ENCODE measurements at regions not wholly inside any gene's neighbourhood (a gene's known extent, or its start where the extent isn't known, plus 50 kb on each side); places are given as distances from the start of the nearest gene placed in this dataset.

DNA sequence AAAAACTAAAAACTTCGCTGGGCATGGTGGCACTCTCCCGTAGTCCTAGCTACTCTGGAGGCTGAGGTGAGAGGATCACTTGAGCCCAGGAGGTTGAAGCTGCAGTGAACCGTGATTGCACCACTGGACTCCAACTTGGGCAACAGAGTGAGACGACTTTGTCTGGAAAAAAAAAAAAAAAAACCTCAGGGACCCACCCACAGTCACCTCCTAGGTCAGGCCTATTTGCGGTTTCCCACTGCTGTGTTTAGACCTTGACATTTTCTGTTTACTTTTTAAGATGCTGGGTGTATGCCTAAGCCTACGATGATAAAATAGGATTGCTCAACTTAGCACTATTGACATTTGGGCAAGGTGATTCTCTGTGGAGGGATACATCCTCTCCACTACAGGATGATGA is 197.4 kb upstream of the TBL1X start:
- H3K9me3 ChIP-seq, result no peaks in the 10 kb centered on the region
- TF ChIP-seq, protein P1, sequence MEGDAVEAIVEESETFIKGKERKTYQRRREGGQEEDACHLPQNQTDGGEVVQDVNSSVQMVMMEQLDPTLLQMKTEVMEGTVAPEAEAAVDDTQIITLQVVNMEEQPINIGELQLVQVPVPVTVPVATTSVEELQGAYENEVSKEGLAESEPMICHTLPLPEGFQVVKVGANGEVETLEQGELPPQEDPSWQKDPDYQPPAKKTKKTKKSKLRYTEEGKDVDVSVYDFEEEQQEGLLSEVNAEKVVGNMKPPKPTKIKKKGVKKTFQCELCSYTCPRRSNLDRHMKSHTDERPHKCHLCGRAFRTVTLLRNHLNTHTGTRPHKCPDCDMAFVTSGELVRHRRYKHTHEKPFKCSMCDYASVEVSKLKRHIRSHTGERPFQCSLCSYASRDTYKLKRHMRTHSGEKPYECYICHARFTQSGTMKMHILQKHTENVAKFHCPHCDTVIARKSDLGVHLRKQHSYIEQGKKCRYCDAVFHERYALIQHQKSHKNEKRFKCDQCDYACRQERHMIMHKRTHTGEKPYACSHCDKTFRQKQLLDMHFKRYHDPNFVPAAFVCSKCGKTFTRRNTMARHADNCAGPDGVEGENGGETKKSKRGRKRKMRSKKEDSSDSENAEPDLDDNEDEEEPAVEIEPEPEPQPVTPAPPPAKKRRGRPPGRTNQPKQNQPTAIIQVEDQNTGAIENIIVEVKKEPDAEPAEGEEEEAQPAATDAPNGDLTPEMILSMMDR (IDR thresholded peaks at IDR 0.05), result no peak
- no peaks in the 10 kb centered on the region for H3K27me3 ChIP-seq (ENCODE audit: insufficient read depth in 3 of 3, low read length in 2 of 3)
- no peak for ATAC-seq
- H3K4me1 ChIP-seq, result no peaks in the 10 kb centered on the region
- H3K4me3 ChIP-seq, result no peak overlapping the region
- DNase-seq, result no peak
- WGBS, 3 donors, result 66 to 89% (median 75%) methylated on average over 5 to 6 of the region's 6 CpGs
- H3K36me3 ChIP-seq (ENCODE audit: insufficient read depth in 1 of 2, low read depth in 1 of 2), result no peaks in the 10 kb centered on the region
- H3K27ac ChIP-seq, result no peak overlapping the region
- intact Hi-C loops (cut with DNase I), result no loop called here

DNA sequence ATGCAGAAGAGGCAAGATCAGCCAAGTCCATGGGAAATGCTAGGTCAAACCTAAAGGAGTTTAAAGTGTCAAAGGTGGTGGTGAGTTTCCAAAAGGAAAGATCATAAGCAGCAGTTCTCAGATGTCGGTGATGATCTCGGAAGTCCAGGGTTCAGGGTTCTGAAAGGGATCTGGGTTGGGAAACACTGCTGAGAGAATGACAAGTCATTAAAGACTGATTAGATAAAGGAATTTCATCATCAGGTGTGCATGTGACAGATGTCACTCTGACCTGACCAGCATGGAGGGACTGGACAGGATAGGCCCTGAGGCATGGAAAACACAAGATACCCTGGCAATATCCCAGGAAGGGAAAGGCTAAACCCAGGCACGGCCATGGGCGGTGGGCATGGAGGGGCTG is 195.7 kb upstream of the TBL1X start:
- intact Hi-C loops (cut with DNase I), result no loop called here
- Histone ChIP-seq H3K4me1 (no peaks in the 10 kb centered on the region), H3K27me3 (ENCODE audit: insufficient read depth in 3 of 3, low read length in 2 of 3) (no peaks in the 10 kb centered on the region), H3K27ac (no peak overlapping the region), H3K9me3 (no peaks in the 10 kb centered on the region), H3K36me3 (ENCODE audit: insufficient read depth in 1 of 2, low read depth in 1 of 2) (no peaks in the 10 kb centered on the region), H3K4me3 (no peak overlapping the region)
- WGBS, 3 donors, result 88 to 94% (median 89%) methylated on average over 4 of the region's 4 CpGs
- DNase-seq (no peak), ATAC-seq (no peak)
- TF ChIP-seq, protein P1 (IDR thresholded peaks at IDR 0.05), result no peak

DNA sequence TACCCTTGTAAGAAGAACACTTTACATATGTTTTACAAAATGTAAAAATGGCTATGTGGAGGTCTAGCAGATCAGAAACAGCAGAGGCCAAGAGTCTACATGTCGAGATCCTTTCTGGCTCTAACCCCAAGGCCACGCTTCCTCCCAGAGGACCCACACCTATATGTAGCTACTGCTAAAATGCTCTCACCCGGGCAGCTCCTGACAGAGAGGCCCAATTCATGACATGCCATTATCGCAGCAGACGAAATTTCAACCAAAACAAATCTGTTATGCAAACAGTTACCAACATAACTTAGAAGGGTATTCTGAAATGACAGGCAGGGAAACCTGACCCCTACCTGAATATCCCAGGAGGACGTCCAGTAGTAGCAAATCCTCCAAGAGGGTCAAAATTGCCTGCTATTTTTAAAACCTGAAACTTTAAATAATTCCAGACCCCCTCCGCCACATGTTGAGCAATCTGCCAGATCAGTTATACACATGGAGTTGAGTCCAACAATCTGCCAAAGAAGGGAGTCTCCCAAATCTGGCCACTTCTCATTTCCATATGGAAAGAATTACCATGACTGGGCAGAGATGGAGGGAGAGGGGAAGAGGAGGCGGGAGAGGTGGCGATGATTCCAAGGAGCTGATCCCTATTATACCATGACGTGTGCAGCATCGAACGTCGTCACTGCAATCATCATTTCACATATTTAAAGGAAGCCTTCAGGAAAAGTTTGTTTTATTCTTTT is 192.9 kb upstream of the TBL1X start:
- Histone ChIP-seq H3K36me3 (ENCODE audit: insufficient read depth in 1 of 2, low read depth in 1 of 2) (no peaks in the 10 kb centered on the region), H3K27me3 (ENCODE audit: insufficient read depth in 3 of 3, low read length in 2 of 3) (no peaks in the 10 kb centered on the region), H3K4me3 (no peak overlapping the region), H3K4me1 (no peaks in the 10 kb centered on the region), H3K9me3 (no peaks in the 10 kb centered on the region), H3K27ac (no peak overlapping the region)
- no peak for ATAC-seq
- DNase-seq, result no peak
- intact Hi-C loops (cut with DNase I), result no loop called here
- WGBS, 3 donors, result 50 to 62% (median 61%) methylated on average over 13 of the region's 13 CpGs
- TF ChIP-seq, protein P1 (IDR thresholded peaks at IDR 0.05), result no peak

DNA sequence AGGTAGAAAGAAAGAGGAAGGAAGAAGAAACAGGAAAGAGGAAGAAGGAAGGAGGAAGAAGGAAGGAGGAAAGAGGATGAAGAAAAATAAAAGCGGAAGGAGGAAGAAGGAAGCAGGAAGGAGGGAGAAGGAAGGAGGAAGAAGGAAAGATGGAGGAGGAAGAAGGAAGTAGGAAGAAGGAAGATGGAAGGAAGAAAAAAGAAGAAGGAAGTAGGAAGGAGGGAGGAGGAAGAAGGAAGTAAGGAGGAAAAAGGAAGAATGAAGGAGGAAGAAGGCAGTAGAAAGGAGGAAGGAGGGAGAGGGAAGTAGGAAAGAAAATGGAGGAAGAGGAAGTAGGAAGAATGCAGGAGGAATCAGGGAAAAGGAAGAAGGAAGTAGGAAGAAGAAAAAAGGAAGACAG is 191.1 kb upstream of the TBL1X start:
- no peaks in the 10 kb centered on the region for H3K9me3 ChIP-seq
- intact Hi-C loops (cut with DNase I), result no loop called here
- H3K27me3 ChIP-seq (ENCODE audit: insufficient read depth in 3 of 3, low read length in 2 of 3), result peaks cover 0 to 3% (median 0%) of the 10 kb centered on the region in 3 donors
- no peak overlapping the region for H3K4me3 ChIP-seq
- no peak for DNase-seq
- no peaks in the 10 kb centered on the region for H3K36me3 ChIP-seq (ENCODE audit: insufficient read depth in 1 of 2, low read depth in 1 of 2)
- no peak for ATAC-seq
- 88 to 100% (median 97%) methylated on average over 1 of the region's 1 CpG for WGBS, 3 donors
- TF ChIP-seq, protein P1 (IDR thresholded peaks at IDR 0.05), result no peak
- no peak overlapping the region for H3K27ac ChIP-seq
- H3K4me1 ChIP-seq, result no peaks in the 10 kb centered on the region

Data from psoas muscle (tissue), 7 donors.